ENCODE measurements at regions not wholly inside any gene's neighbourhood (a gene's known extent, or its start where the extent isn't known, plus 50 kb on each side); places are given as distances from the start of the nearest gene placed in this dataset.

- TF ChIP-seq ETS1 (IDR thresholded peaks at IDR 0.05), result no peak
- TF ChIP-seq CTCF (conservative IDR thresholded peaks at IDR 0.05; ENCODE audit: low read depth in 2 of 2), result no peak
- no peak for TF ChIP-seq POLR2AphosphoS5 (IDR thresholded peaks at IDR 0.05; ENCODE audit: low read depth)
- TF ChIP-seq EZH2 (IDR thresholded peaks at IDR 0.05; ENCODE audit: low read depth, unreplicated experiment), result no peak
- TF ChIP-seq REST (IDR thresholded peaks at IDR 0.05; ENCODE audit: unreplicated experiment), result no peak
- TF ChIP-seq NANOG (IDR thresholded peaks at IDR 0.05; ENCODE audit: borderline replicate concordance), result no peak
- TF ChIP-seq JUNB (IDR thresholded peaks at IDR 0.05; ENCODE audit: unreplicated experiment), result no peak
- TF ChIP-seq ZNF114 (CRISPR knock-in tag; IDR thresholded peaks at IDR 0.05), result no peak
Measured at GRCh38 chr21:15441060-15441493, 288.7 kb upstream of the USP25 start.

Measured in GM23338 (cell line).